ENCODE measurements at regions not wholly inside any gene's neighbourhood (a gene's known extent, or its start where the extent isn't known, plus 50 kb on each side); places are given as distances from the start of the nearest gene placed in this dataset.

DNA sequence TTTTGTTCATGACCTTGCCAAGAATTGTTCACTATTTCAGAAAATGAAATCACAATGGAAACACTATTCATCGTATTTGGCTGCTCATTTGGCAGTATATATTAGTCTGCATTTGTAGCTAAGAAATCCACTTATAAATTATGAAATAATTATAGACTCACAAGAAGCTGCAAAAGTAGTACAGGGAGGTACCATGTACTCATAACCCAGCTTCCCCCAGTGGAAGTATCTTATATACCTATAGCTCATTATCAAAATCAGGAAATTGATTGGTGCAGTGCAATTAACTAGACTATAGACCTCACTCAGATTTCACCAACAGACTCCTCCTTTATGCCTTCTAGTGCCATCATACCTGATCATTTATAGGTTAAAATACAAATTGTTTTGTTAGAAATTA is 178.8 kb upstream of the VASH1 start:
- in situ Hi-C loops (cut with HindIII; ENCODE audit: low pct_ligation_motif_present, low sequenced_read_pairs): no loop called here

DNA sequence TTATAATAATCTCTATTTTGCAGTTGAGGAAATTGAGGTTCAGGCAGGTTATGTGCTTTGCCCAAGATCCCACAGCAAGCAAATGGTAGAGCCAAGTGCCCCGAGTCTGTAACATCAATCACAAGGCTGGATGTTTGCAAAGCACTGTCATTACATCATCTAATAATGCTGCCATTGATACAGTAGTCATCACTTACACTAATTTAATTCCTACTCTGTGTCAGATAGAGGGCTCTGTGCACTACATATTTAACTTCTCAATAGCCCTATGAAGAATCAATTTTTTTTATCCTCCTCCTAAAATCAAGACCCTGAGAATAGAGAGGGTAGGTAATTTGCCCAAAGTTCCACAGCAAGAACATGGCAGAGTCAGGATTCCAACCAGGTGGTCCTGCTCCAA is 178.1 kb upstream of the VASH1 start:
- DNase-seq: no peak
- Histone ChIP-seq H3K4me3 (ENCODE audit: low read depth, low read length) (no peak overlapping the region), H3K27ac (no peak overlapping the region), H3K27me3 (replicated peaks) (no peaks in the 10 kb centered on the region), H3K36me3 (replicated peaks) (no peaks in the 10 kb centered on the region)
- TF ChIP-seq, protein P1, sequence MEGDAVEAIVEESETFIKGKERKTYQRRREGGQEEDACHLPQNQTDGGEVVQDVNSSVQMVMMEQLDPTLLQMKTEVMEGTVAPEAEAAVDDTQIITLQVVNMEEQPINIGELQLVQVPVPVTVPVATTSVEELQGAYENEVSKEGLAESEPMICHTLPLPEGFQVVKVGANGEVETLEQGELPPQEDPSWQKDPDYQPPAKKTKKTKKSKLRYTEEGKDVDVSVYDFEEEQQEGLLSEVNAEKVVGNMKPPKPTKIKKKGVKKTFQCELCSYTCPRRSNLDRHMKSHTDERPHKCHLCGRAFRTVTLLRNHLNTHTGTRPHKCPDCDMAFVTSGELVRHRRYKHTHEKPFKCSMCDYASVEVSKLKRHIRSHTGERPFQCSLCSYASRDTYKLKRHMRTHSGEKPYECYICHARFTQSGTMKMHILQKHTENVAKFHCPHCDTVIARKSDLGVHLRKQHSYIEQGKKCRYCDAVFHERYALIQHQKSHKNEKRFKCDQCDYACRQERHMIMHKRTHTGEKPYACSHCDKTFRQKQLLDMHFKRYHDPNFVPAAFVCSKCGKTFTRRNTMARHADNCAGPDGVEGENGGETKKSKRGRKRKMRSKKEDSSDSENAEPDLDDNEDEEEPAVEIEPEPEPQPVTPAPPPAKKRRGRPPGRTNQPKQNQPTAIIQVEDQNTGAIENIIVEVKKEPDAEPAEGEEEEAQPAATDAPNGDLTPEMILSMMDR (IDR thresholded peaks at IDR 0.05; ENCODE audit: low read depth, low read length, missing control alignments): no peak
- in situ Hi-C loops (cut with HindIII; ENCODE audit: low pct_ligation_motif_present, low sequenced_read_pairs): no loop called here

More for the DNA sequence above, 178.8 kb upstream of the VASH1 start:
- Histone ChIP-seq H3K36me3 (replicated peaks) (no peaks in the 10 kb centered on the region), H3K27me3 (replicated peaks) (no peaks in the 10 kb centered on the region), H3K27ac (no peak overlapping the region), H3K4me3 (ENCODE audit: low read depth, low read length) (no peak overlapping the region)
- DNase-seq: no peak
- TF ChIP-seq, protein P1 (IDR thresholded peaks at IDR 0.05; ENCODE audit: low read depth, low read length, missing control alignments): no peak

DNA sequence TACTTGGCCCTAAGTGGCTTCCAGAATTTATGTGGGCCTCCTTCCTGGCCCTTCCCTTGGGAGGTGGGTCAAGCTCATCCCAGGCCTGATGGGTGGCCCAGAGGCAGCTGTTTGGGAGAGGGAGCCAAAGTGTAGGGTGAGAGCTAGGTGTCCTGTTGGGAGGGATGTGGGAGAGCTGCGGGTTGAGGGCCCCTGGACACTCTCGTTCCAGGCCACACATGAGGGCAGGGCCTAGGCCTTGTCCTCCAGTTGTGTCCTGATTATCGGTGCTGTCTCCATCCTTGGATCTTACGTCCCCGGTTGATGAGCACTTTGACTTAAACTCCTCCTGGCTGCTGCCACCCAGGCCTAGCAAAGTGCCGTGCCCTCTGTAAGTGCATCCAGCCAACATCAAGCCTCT is 177.5 kb upstream of the VASH1 start:
- H3K4me3 ChIP-seq (ENCODE audit: low read depth, low read length): no peak overlapping the region
- TF ChIP-seq, protein P1 (IDR thresholded peaks at IDR 0.05; ENCODE audit: low read depth, low read length, missing control alignments): no peak
- DNase-seq: no peak
- no peaks in the 10 kb centered on the region for H3K36me3 ChIP-seq (replicated peaks)
- no peaks in the 10 kb centered on the region for H3K27me3 ChIP-seq (replicated peaks)
- H3K27ac ChIP-seq: no peak overlapping the region
- in situ Hi-C loops (cut with HindIII; ENCODE audit: low pct_ligation_motif_present, low sequenced_read_pairs): no loop called here

DNA sequence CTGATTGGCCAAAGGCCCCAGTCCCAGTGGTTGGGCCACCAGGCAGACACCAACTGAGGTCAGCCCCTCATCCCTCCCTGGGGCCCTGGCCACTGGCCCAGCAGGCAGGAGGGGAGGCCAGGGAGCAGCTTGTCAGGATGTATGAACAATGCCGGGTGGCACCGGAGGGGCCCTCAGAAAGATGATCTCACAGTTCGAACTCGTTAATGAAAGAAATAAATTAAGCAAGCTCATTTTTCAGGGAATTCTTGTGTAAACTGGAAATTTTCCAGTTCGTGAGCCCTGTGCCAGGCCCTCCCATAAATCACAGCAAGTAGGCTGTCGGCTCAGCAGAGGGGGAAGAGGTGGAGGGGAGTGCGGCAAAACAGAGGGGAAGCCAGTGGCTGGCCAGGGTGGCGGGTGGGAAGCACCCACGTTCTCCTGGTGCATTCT is 177.0 kb upstream of the VASH1 start:
- no peak for DNase-seq
- H3K36me3 ChIP-seq (replicated peaks): no peaks in the 10 kb centered on the region
- in situ Hi-C loops (cut with HindIII; ENCODE audit: low pct_ligation_motif_present, low sequenced_read_pairs): no loop called here
- H3K4me3 ChIP-seq (ENCODE audit: low read depth, low read length): no peak overlapping the region
- TF ChIP-seq, protein P1 (IDR thresholded peaks at IDR 0.05; ENCODE audit: low read depth, low read length, missing control alignments): no peak
- H3K27me3 ChIP-seq (replicated peaks): no peaks in the 10 kb centered on the region
- no peak overlapping the region for H3K27ac ChIP-seq

DNA sequence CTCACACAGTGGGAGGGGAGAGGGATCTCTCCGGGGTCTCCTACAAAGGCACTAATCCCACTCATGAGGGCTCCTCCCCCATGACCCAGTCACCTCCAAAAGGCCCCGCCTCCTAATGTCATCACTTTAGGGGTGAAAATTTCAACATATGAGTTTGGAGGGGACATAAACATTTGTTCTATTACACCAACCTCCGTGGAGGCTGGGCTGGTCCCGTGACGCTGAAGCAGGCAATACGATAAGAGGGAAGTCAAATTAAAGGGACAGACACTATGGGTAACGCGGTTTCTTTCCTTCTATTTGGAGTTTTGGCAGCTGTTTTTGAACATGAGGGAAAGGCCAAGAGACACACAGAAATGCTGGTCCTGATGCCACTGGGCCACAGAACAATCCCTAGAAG is 175.7 kb upstream of the VASH1 start:
- in situ Hi-C loops (cut with HindIII; ENCODE audit: low pct_ligation_motif_present, low sequenced_read_pairs): no loop called here
- DNase-seq: no peak
- no peak overlapping the region for H3K27ac ChIP-seq
- H3K4me3 ChIP-seq (ENCODE audit: low read depth, low read length): no peak overlapping the region
- TF ChIP-seq, protein P1 (IDR thresholded peaks at IDR 0.05; ENCODE audit: low read depth, low read length, missing control alignments): no peak
- H3K27me3 ChIP-seq (replicated peaks): no peaks in the 10 kb centered on the region
- H3K36me3 ChIP-seq (replicated peaks): no peaks in the 10 kb centered on the region

DNA sequence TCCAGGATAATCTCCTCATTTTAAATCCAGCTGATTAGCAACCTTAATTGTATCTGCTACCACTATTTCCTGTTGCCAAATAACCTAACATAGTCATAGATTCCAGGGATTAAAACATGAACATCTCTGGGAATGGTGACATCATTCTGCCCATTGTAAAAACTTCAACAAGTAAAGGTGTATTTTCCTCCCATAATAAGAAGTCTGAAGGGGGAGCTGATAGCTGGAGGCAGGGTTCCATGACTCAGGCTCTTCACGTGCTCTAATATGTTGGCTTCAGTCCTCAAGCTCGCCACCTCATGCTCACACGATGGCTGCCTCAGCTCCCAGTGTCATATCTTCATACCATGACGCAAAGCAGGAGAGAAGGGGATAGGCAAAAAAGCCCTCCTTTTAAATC is 172.0 kb upstream of the VASH1 start:
- in situ Hi-C loops (cut with HindIII; ENCODE audit: low pct_ligation_motif_present, low sequenced_read_pairs): no loop called here
- H3K36me3 ChIP-seq (replicated peaks): no peaks in the 10 kb centered on the region
- no peak overlapping the region for H3K27ac ChIP-seq
- no peak overlapping the region for H3K4me3 ChIP-seq (ENCODE audit: low read depth, low read length)
- no peak for DNase-seq
- TF ChIP-seq, protein P1 (IDR thresholded peaks at IDR 0.05; ENCODE audit: low read depth, low read length, missing control alignments): no peak
- no peaks in the 10 kb centered on the region for H3K27me3 ChIP-seq (replicated peaks)
